HCT116 (cell line): ENCODE measurements at regions not wholly inside any gene's neighbourhood (a gene's known extent, or its start where the extent isn't known, plus 50 kb on each side); places are given as distances from the start of the nearest gene placed in this dataset.

ENCODE experiments used
- ATAC-seq: fragments of 200-7000 bp; cut with Tn5 transposase; 2 replicates; pipeline ENCODE4 v1.9.1; 2020; ENCODE audit warnings: mild to moderate bottlenecking, moderate library complexity
- BruUV-seq: library from RNA; stranded (reverse); fragments of 400-500 nt; replicated peaks from 2 replicates; lab custom pipeline; 2021; lab: Mats Ljungman, UMichigan
- CTCF ChIA-PET: fragments of 300-600 bp; sonication (Branson Sonifier 250); formaldehyde crosslinking; loops from one replicate; lab custom pipeline; 2021; ENCODE audit warnings: antibody characterized with exemption; lab: Charles Lee
- POLR2A ChIA-PET: fragments of 300-600, 350-600 bp; sonication (Branson Sonifier 250); formaldehyde crosslinking; loops from one replicate; lab custom pipeline; 2021; ENCODE audit warnings: antibody characterized with exemption; lab: Charles Lee
- RAD21 ChIA-PET, 2 experiments: fragments of 300-600 bp; sonication (Branson Sonifier 250); formaldehyde crosslinking; loops; one replicate each; lab custom pipeline; 2023; ENCODE audit warnings: low total read pairs in 2 of 2; ENCODE audit not compliant: uncharacterized antibody in 2 of 2, unreplicated experiment in 2 of 2, low non-redundant PET in 1 of 2; lab: Charles Lee
- DNase-seq: peaks from one replicate; pipeline ENCODE4 v3.0.0-alpha.2; 2010; ENCODE audit warnings: low read depth, low spot score
- H2AFZ ChIP-seq: fragments of 200-600 bp; shearing (Covaris generic), sonication (generic); 2 replicates; pipeline ENCODE4 v1.6.1; 2017; ENCODE audit warnings: low read depth, mixed run types, mixed read lengths, antibody characterized with exemption, low read length; ENCODE audit not compliant: poor library complexity, severe bottlenecking
- H3K27ac ChIP-seq: 2 replicates; pipeline ENCODE4 v1.5.1; 2012; ENCODE audit warnings: low read depth, low read length
- H3K27me3 ChIP-seq: fragments of 200-600 bp; sonication (generic); 2 replicates; pipeline ENCODE4 v1.6.1; 2016; ENCODE audit warnings: mixed run types, low read length, mixed read lengths; ENCODE audit not compliant: insufficient read depth
- H3K36me3 ChIP-seq, 2 experiments: fragments of 200-500 bp in 1 of 2; fragments of 200-600 bp in 1 of 2; sonication (Bioruptor generic) in 1 of 2; sonication (generic) in 1 of 2; 2 replicates each; pipeline versions ENCODE4 v1.5.1 to v1.6.1; 2014 to 2016; ENCODE audit warnings: low read length in 2 of 2, inconsistent platforms in 1 of 2, mixed read lengths in 1 of 2, mixed run types in 1 of 2; ENCODE audit not compliant: insufficient read depth in 2 of 2, control insufficient read depth in 1 of 2
- H3K4me1 ChIP-seq, 2 experiments: fragments of 200-600 bp in 1 of 2; sonication (generic) in 1 of 2; 2 replicates each; pipeline versions ENCODE4 v1.5.1 to v1.6.1; 2012 to 2017; ENCODE audit warnings: low read length in 2 of 2, inconsistent platforms in 1 of 2, mild to moderate bottlenecking in 1 of 2, mixed read lengths in 1 of 2, mixed run types in 1 of 2, moderate library complexity in 1 of 2; ENCODE audit not compliant: insufficient read depth in 2 of 2, control insufficient read depth in 1 of 2
- H3K4me2 ChIP-seq: fragments of 200-600 bp; sonication (generic); 2 replicates; pipeline ENCODE4 v1.6.1; 2017; ENCODE audit warnings: mixed run types, low read length, mixed read lengths
- H3K4me3 ChIP-seq, 2 experiments: fragments of 200-600 bp in 1 of 2; sonication (generic) in 1 of 2; replicated peaks in 1 of 2; 2 replicates each; pipeline ENCODE4 v1.5.1; 2011 to 2016; ENCODE audit warnings: low read length in 2 of 2, control low read depth in 1 of 2, low read depth in 1 of 2, mild to moderate bottlenecking in 1 of 2, mixed read lengths in 1 of 2, mixed run types in 1 of 2
- H3K79me2 ChIP-seq: fragments of 200-600 bp; sonication (generic); 2 replicates; pipeline ENCODE4 v1.6.1; 2017; ENCODE audit warnings: mild to moderate bottlenecking, mixed run types, low read length, moderate library complexity, mixed read lengths; ENCODE audit not compliant: insufficient read depth
- H3K9ac ChIP-seq: fragments of 200-600 bp; sonication (generic); 2 replicates; pipeline ENCODE4 v1.6.1; 2016; ENCODE audit warnings: low read length, mixed read lengths
- H3K9me2 ChIP-seq: fragments of 200-600 bp; sonication (generic), shearing (Covaris generic); 2 replicates; pipeline ENCODE4 v1.6.1; 2017; ENCODE audit warnings: mixed run types, mild to moderate bottlenecking, moderate library complexity; ENCODE audit not compliant: insufficient read depth
- H3K9me3 ChIP-seq, 2 experiments: fragments of 200-500 bp in 1 of 2; fragments of 200-600 bp in 1 of 2; sonication (Bioruptor generic) in 1 of 2; sonication (generic) in 1 of 2; 2 replicates each; pipeline ENCODE4 v1.6.1; 2014 to 2017; ENCODE audit warnings: low read length in 2 of 2, mixed read lengths in 2 of 2, inconsistent platforms in 1 of 2, low read depth in 1 of 2, mild to moderate bottlenecking in 1 of 2, mixed run types in 1 of 2, moderate library complexity in 1 of 2; ENCODE audit not compliant: control insufficient read depth in 1 of 2, insufficient read depth in 1 of 2
- H4K20me1 ChIP-seq: fragments of 200-600 bp; sonication (generic), shearing (Covaris generic); 2 replicates; pipeline ENCODE4 v1.6.1; 2017; ENCODE audit warnings: mixed run types, mild to moderate bottlenecking, moderate library complexity; ENCODE audit not compliant: insufficient read depth
- ATF3 ChIP-seq: IDR thresholded peaks from 2 replicates; pipeline ENCODE4 v1.6.1; 2012
- EGR1 ChIP-seq: IDR thresholded peaks from 2 replicates; pipeline ENCODE4 v1.6.1; 2012; ENCODE audit warnings: low read depth
- EZH2 ChIP-seq: fragments of 200-600 bp; sonication (generic); IDR thresholded peaks from 2 replicates; pipeline ENCODE4 v1.6.1; 2017; ENCODE audit warnings: antibody characterized with exemption, mixed run types
- EZH2phosphoT487 ChIP-seq: fragments of 200-600 bp; IDR thresholded peaks from 2 replicates; pipeline ENCODE4 v1.6.1; 2018; ENCODE audit warnings: antibody characterized with exemption, borderline replicate concordance
- JUND ChIP-seq: IDR thresholded peaks from 2 replicates; pipeline ENCODE4 v1.6.1; 2012
- POLR2AphosphoS5 ChIP-seq: IDR thresholded peaks from 2 replicates; pipeline ENCODE4 v1.6.1; 2011; ENCODE audit warnings: mild to moderate bottlenecking, low read depth, low read length, moderate library complexity
- SRF ChIP-seq: IDR thresholded peaks from 2 replicates; pipeline ENCODE4 v1.6.1; 2012; ENCODE audit warnings: low read depth
- ZBTB33 ChIP-seq: IDR thresholded peaks from 2 replicates; pipeline ENCODE4 v1.6.1; 2011; ENCODE audit warnings: mild to moderate bottlenecking, low read length, moderate library complexity; ENCODE audit not compliant: insufficient replicate concordance; ENCODE audit errors: extremely low read depth
- ZNF274 ChIP-seq: fragments of 200-500 bp; sonication (Bioruptor generic); IDR thresholded peaks from 2 replicates; pipeline ENCODE4 v1.6.1; 2014; ENCODE audit warnings: mild to moderate bottlenecking, low read depth, low read length, inconsistent platforms
- intact Hi-C: fragments of 100-400 bp; cut with micrococcal nuclease; formaldehyde crosslinking; loops from 2 replicates; pipeline ENCODE4 v1.10.0; 2022

GRCh38 chr4:58119298-58119697 is 1009.1 kb upstream of the IGFBP7 start:
- intact Hi-C loops = no loop called here
- DNase-seq = no peak
- POLR2A ChIA-PET = no interaction called here

More at GRCh38 chr4:58119298-58119697, 1009.1 kb upstream of the IGFBP7 start:
- no TSS peak for BruUV-seq
- ATAC-seq = no peak
- Histone ChIP-seq H3K9me3 (peaks cover 0 to 10% of the 10 kb centered on the region in 2 experiments; a peak in 2 of 4 replicates), H3K36me3 (no peaks in the 10 kb centered on the region), H3K4me3 (no peak overlapping the region), H3K4me1 (no peaks in the 10 kb centered on the region), H4K20me1 (no peaks in the 10 kb centered on the region), H3K27ac (no peak overlapping the region), H2AFZ (no peak overlapping the region), H3K9ac (no peak overlapping the region), H3K79me2 (no peaks in the 10 kb centered on the region), H3K4me2 (no peak overlapping the region), H3K27me3 (no peaks in the 10 kb centered on the region), H3K9me2 (no peaks in the 10 kb centered on the region)
- TF ChIP-seq EZH2 (no peak), EZH2phosphoT487 (no peak), POLR2AphosphoS5 (no peak), ZBTB33 (no peak), ATF3 (no peak), SRF (no peak), ZNF274 (no peak), JUND (no peak), EGR1 (no peak)
- CTCF ChIA-PET = no interaction called here
- RAD21 ChIA-PET = no interaction called here
